Activated CD8-positive, alpha-beta T cell treated with anti-CD3 and anti-CD28 coated beads, Interleukin-2, amount 10 ng/mL, durations not matched to agents 7 days and 5 days (primary cell): ENCODE measurements at regions not wholly inside any gene's neighbourhood (a gene's known extent, or its start where the extent isn't known, plus 50 kb on each side); places are given as distances from the start of the nearest gene placed in this dataset.

ENCODE experiments used
- ATAC-seq: fragments of 150-1000 bp; cut with Tn5 transposase; one replicate; pipeline ENCODE4 v1.10.0; 2021; ENCODE audit warnings: moderate library complexity
- CTCF ChIA-PET: fragments of 350-600 bp; sonication (Branson Sonifier 250); formaldehyde crosslinking; loops from one replicate; lab custom pipeline; 2021; ENCODE audit warnings: antibody characterized with exemption; lab: Charles Lee
- POLR2A ChIA-PET: fragments of 350-600 bp; sonication (Branson Sonifier 250); formaldehyde crosslinking; loops from one replicate; lab custom pipeline; 2021; ENCODE audit warnings: antibody characterized with exemption; lab: Charles Lee
- DNase-seq: peaks from one replicate; pipeline ENCODE4 v3.0.0-alpha.2; 2020
- H3K27ac Mint-ChIP-seq: one replicate; pipeline ENCODE4 v1.8.0; 2021; ENCODE audit warnings: mild to moderate bottlenecking, mixed read lengths
- H3K27me3 Mint-ChIP-seq: one replicate; pipeline ENCODE4 v1.8.0; 2021; ENCODE audit warnings: low read depth, mixed read lengths
- H3K36me3 Mint-ChIP-seq: one replicate; pipeline ENCODE4 v1.8.0; 2021; ENCODE audit warnings: low read depth, mixed read lengths
- H3K4me1 Mint-ChIP-seq: one replicate; pipeline ENCODE4 v1.8.0; 2021; ENCODE audit warnings: low read depth, mixed read lengths
- H3K4me3 Mint-ChIP-seq: one replicate; pipeline ENCODE4 v1.8.0; 2021; ENCODE audit warnings: mild to moderate bottlenecking, mixed read lengths
- H3K9me3 Mint-ChIP-seq: one replicate; pipeline ENCODE4 v1.8.0; 2022; ENCODE audit warnings: mixed read lengths; ENCODE audit not compliant: insufficient read depth

DNA sequence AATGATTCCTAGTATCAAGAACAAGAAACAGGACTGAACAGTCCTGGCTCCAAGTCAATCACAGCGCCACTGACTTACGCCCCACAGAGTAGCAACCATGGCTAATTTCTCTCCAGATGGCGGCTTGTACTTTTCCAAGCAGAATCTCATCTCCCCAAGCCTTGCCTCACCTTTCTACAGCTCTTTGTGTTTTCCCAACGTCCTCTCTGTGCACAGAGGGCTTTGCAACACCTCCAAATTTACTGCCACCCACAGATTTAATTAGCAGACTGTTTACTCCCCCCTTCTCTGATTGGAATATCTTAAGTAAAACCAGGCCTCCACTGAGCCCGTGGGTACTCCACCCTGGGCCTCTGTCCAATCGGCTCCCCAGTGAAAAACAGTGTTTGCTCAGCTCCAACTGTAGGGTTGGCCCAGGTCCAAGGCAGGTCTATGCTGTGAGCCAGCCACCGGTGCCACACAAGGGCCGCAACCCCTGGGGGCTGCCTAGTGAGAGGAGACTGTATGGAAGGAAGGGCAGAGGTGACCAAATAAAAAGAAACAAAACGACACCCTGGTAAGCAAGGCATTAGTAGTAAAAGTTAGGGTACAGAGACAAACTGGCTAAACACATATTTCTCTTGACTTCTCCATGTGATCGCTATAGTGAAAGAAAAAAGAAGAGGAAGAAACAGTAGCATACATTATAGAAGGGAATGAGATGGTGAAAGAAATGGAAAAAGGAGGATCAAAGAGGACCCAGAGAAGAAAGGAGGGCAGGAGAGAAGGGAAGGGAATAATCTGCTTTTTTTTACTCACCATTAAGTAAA, 128.4 kb upstream of the SOD1 start:
- Mint-ChIP-seq H3K4me1 (peaks cover 16% of the 10 kb centered on the region), H3K36me3 (peaks cover 4% of the 10 kb centered on the region), H3K27ac (no peak overlapping the region), H3K4me3 (no peak overlapping the region), H3K27me3 (no peaks in the 10 kb centered on the region), H3K9me3 (no peaks in the 10 kb centered on the region)
- CTCF ChIA-PET: interaction anchor here (1.5 kb wide), 1 partner anchor 50 kb away, joined by 5 read pairs; no protein-coding TSS in a partner anchor
- DNase-seq (no peak), ATAC-seq (no peak)
- POLR2A ChIA-PET: no interaction called here

DNA sequence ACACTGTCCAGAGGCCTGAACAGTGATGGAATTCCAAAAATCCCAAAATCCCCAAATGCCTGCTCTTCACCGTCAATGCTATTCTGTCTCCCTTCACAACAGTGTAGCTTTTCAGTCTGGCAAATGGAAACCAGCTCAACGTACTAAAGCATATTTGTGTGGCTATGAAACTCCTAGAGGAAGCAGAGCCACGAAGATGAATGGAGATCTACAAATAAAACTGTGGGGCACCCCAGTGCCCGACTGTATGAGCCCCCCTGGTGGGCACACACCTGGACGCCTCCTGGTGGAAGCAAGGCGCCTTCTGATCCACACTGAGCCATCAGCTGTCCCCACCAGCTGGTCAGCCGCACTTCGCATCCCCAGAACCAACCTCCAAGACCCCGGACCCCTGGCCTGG, 129.1 kb upstream of the SOD1 start:
- ChIA-PET CTCF (interaction anchor here (1.0 to 1.5 kb wide), 2 partner anchors 29 to 50 kb away, joined by 3 to 5 read pairs; no protein-coding TSS in a partner anchor), POLR2A (no interaction called here)
- DNase-seq: no peak

DNA sequence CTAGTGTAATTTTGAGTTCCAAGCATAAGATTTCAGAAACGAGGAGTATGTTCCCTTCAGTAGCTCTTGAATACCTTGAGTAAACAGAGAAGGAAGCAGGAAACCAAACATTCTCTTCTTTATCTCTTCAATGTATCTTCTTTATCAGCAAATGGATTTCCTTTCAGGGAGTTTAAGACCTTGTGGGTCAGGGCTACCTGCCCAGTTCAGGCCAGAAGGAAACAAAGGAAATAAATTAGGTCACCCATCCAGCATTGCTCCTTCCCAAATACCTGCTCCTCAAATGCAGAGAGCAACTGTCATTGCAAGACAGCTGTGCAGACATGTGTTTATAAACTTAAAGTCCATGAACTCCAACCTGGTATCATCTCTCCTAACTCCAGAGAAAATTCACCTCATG, 130.1 kb upstream of the SOD1 start:
- ChIA-PET CTCF (interaction anchor here (1.0 to 1.5 kb wide), 2 partner anchors 30 to 51 kb away, joined by 3 to 5 read pairs; no protein-coding TSS in a partner anchor), POLR2A (no interaction called here)
- Mint-ChIP-seq H3K4me1 (peaks cover 16% of the 10 kb centered on the region), H3K36me3 (peaks cover 6% of the 10 kb centered on the region), H3K4me3 (no peak overlapping the region), H3K27ac (peak overlapping the region; percentile 60), H3K9me3 (no peaks in the 10 kb centered on the region), H3K27me3 (no peaks in the 10 kb centered on the region)
- no peak for DNase-seq
- no peak for ATAC-seq

More for the DNA sequence above, 129.1 kb upstream of the SOD1 start:
- Mint-ChIP-seq H3K27ac (no peak overlapping the region), H3K9me3 (no peaks in the 10 kb centered on the region), H3K27me3 (no peaks in the 10 kb centered on the region), H3K4me1 (peaks cover 16% of the 10 kb centered on the region), H3K4me3 (no peak overlapping the region), H3K36me3 (peaks cover 6% of the 10 kb centered on the region)
- no peak for ATAC-seq

GRCh38 chr21:31526040-31526439, 133.5 kb upstream of the SOD1 start:
- ChIA-PET POLR2A (interaction anchor here (0.9 kb wide), 1 partner anchor 32 kb away, joined by 3 read pairs; no protein-coding TSS in a partner anchor), CTCF (interaction anchor here (1.4 kb wide), 1 partner anchor 65 kb away, joined by 3 read pairs; no protein-coding TSS in a partner anchor)
- Mint-ChIP-seq H3K9me3 (no peaks in the 10 kb centered on the region), H3K27me3 (no peaks in the 10 kb centered on the region), H3K36me3 (peaks cover 6% of the 10 kb centered on the region), H3K4me1 (peaks cover 16% of the 10 kb centered on the region), H3K27ac (no peak overlapping the region), H3K4me3 (no peak overlapping the region)
- ATAC-seq (no peak), DNase-seq (no peak)

DNA sequence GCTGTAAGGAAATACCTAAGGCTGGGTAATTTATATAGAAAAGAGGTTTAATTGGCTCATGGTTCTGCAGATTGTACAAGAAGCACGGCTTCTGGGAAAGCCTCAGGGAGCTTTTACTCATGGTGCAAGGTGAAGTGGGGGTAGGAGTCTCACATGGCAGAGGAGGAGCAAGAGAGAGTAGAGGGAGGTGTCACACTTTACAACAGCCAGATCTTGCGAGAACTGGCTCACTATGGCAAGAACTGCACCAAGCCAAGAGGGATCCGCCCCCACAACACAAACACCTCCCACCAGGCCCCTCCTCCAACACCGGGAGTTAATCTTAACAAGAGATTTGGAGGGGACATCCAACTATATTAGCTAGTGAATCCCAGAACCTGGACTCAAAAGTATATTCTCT, 135.4 kb upstream of the SOD1 start:
- no peak overlapping the region for H3K27ac Mint-ChIP-seq
- POLR2A ChIA-PET: interaction anchor here (1.0 kb wide), 1 partner anchor 36 kb away, joined by 5 read pairs; no protein-coding TSS in a partner anchor
- H3K9me3 Mint-ChIP-seq: no peaks in the 10 kb centered on the region
- peaks cover 8% of the 10 kb centered on the region for H3K36me3 Mint-ChIP-seq
- peaks cover 3% of the 10 kb centered on the region for H3K4me1 Mint-ChIP-seq
- CTCF ChIA-PET: interaction anchor here (0.8 to 1.2 kb wide), 3 partner anchors 36 to 81 kb away, joined by 3 to 6 read pairs (median 4); no protein-coding TSS in a partner anchor
- ATAC-seq (no peak), DNase-seq (no peak)
- H3K27me3 Mint-ChIP-seq: no peaks in the 10 kb centered on the region
- H3K4me3 Mint-ChIP-seq: no peak overlapping the region

- Mint-ChIP-seq H3K4me1 (peaks cover 5% of the 10 kb centered on the region), H3K27ac (no peak overlapping the region), H3K27me3 (no peaks in the 10 kb centered on the region), H3K9me3 (no peaks in the 10 kb centered on the region), H3K4me3 (no peak overlapping the region), H3K36me3 (peaks cover 5% of the 10 kb centered on the region)
- DNase-seq (no peak), ATAC-seq (no peak)
- ChIA-PET CTCF (no interaction called here), POLR2A (no interaction called here)
These were observed 138.0 kb upstream of the SOD1 start for GRCh38 chr21:31521515-31521914.

DNA sequence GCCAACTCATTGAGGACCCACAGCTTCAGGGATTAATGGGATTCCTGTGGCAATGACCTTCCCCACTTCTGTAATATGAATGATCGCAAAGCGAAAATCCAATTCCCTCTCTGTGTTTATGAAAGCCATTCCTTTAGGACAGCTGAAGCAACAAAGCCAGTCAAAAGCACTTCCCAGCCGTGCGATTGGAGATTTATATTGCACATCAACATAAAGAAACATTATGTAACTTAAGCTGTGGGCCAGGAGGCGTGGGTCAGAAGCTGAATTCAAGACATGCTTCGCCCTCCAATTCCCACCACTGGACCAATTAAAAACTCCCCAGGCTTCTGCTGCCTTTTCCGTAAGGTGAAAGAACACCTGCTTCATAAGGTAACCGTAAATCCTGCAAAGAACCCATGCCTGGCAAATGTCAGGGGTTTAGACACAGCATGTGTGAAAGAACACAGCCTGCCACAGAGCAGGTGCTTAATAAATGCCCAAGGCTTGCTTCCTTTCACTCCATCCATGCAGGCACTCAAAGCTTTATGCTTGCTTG, 138.9 kb upstream of the SOD1 start:
- Mint-ChIP-seq H3K36me3 (peaks cover 3% of the 10 kb centered on the region), H3K27me3 (no peaks in the 10 kb centered on the region), H3K27ac (no peak overlapping the region), H3K4me1 (peaks cover 5% of the 10 kb centered on the region), H3K9me3 (no peaks in the 10 kb centered on the region), H3K4me3 (no peak overlapping the region)
- POLR2A ChIA-PET: no interaction called here
- ATAC-seq (no peak), DNase-seq (no peak)
- CTCF ChIA-PET: no interaction called here

DNA sequence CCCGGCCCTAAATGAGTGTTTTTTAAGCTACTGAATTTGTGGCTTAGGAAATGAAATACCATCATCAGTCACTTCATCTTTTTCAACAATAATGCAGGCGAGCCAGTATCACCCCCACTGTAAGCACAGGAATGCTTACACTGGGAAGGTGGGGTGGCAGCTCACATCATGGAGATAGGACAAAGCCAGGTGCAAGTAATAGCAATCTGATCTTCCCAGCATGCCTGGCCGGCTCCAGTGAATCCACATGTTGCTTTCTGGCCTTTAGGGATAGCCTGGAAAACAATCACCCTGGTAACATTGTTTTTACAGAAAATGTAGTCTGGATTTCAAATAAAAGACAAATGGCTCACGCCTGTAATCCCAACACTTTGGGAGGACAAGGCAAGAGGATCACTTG, 140.9 kb upstream of the SOD1 start:
- Mint-ChIP-seq H3K4me3 (no peak overlapping the region), H3K36me3 (peaks cover 4% of the 10 kb centered on the region), H3K27me3 (peaks cover 4% of the 10 kb centered on the region), H3K27ac (no peak overlapping the region), H3K9me3 (no peaks in the 10 kb centered on the region), H3K4me1 (peaks cover 5% of the 10 kb centered on the region)
- CTCF ChIA-PET: no interaction called here
- POLR2A ChIA-PET: no interaction called here
- no peak for DNase-seq
- no peak for ATAC-seq

- Mint-ChIP-seq H3K4me1 (peaks cover 5% of the 10 kb centered on the region), H3K36me3 (peaks cover 4% of the 10 kb centered on the region)
These were observed 141.7 kb upstream of the SOD1 start for GRCh38 chr21:31517664-31518414.

DNA sequence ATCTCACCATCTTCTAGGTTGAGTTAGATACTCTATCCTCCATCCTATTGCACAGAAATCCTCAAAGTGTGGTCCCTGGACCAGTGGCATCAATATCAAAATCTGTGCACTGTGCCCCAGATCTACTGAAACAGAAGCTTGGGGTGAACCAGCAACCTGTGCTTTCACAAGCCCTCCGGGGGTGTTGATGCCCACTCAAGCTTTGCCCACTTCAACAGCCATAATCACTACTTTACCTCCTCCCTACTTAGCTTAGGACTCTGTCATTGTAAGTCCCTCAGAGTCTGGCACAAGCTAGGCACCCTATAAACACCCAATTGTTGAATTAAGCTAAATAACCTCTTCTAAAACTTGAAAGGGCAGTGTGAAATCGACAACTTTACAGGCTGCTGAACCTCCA, 144.2 kb upstream of the SOD1 start:
- ChIA-PET CTCF (interaction anchor here (0.9 to 1.7 kb wide), 2 partner anchors 66 to 104 kb away, joined by 3 read pairs; no protein-coding TSS in a partner anchor), POLR2A (no interaction called here)
- Mint-ChIP-seq H3K4me1 (peaks cover 11% of the 10 kb centered on the region), H3K36me3 (peaks cover 4% of the 10 kb centered on the region), H3K9me3 (no peaks in the 10 kb centered on the region), H3K27ac (no peak overlapping the region), H3K4me3 (no peak overlapping the region), H3K27me3 (peaks cover 4% of the 10 kb centered on the region)
- DNase-seq (no peak), ATAC-seq (no peak)

More at GRCh38 chr21:31517664-31518414, 141.7 kb upstream of the SOD1 start:
- ChIA-PET CTCF (no interaction called here), POLR2A (no interaction called here)
- H3K4me3 Mint-ChIP-seq: no peak overlapping the region
- DNase-seq (no peak), ATAC-seq (no peak)
- H3K9me3 Mint-ChIP-seq: no peaks in the 10 kb centered on the region
- no peak overlapping the region for H3K27ac Mint-ChIP-seq
- peaks cover 4% of the 10 kb centered on the region for H3K27me3 Mint-ChIP-seq

DNA sequence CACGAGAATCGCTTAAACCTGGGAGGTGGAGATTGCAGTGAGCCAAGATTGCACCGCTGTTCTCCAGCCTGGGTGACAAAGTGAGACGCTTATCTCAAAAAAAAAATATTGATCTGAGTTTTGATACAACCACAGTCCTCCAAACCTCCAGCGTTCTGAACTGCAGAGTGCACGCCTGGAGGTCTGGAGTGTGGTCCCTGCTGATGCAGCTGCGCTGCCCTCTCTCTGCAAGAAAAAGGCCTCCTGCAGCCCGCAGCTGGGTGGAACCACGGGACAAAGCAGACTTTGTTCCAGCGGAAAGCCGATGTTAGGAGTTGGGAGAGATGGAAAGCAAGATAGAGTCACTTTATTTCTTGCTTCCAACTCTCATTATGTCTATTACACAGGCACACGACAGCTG, 144.9 kb upstream of the SOD1 start:
- H3K4me1 Mint-ChIP-seq: peaks cover 17% of the 10 kb centered on the region
- no peak overlapping the region for H3K4me3 Mint-ChIP-seq

More for the DNA sequence above, 144.9 kb upstream of the SOD1 start:
- Mint-ChIP-seq H3K36me3 (peaks cover 4% of the 10 kb centered on the region), H3K27me3 (peaks cover 4% of the 10 kb centered on the region), H3K9me3 (no peaks in the 10 kb centered on the region), H3K27ac (no peak overlapping the region)
- DNase-seq: no peak
- CTCF ChIA-PET: interaction anchor here (1.7 kb wide), 1 partner anchor 103 kb away, joined by 3 read pairs; no protein-coding TSS in a partner anchor
- POLR2A ChIA-PET: no interaction called here
- no peak for ATAC-seq
